Activated naive CD4-positive, alpha-beta T cell treated with Interleukin-2 at 50 U/mL for 16 hours (primary cell): ENCODE measurements at regions not wholly inside any gene's neighbourhood (a gene's known extent, or its start where the extent isn't known, plus 50 kb on each side); places are given as distances from the start of the nearest gene placed in this dataset.
"Not testable (repeated sequence)": the region's sequence is repeated elsewhere in the genome, so short reads cannot be mapped to it uniquely, and the experiment has no call there.

Source experiments
- DNase-seq: peaks from one replicate; pipeline ENCODE4 v3.0.0-alpha.2; 2020

DNA sequence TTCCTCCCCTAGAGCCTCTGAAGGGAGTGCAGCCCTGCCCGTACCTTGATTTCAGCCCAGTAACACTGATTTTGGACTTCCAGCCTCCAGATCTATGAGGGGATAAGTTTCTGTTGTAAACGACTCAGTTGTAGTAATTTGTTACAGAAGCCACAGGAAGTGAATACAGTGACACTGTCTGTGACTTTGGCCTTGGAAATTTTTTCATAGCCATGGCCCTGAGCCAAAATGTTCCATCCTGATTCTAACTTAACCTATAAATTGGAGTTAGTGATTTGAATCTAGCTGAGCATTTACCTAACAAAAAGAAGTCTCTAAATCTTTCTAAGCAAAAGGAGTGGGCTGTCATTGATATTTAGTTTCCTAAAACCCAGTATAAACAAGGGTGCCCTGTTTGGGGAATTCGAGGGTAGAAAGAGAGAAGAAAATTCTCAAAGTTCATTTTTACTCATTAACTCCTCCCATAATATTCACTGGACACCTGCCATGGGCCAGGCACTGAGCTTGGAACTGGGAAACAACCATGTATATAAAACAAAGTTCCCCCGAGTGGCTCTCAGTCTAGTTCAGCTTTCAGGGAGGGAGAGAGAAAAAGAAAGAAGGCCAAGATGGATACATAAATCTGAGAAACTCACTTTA, 162.3 kb downstream of the SKIDA1 start:
- no peak for DNase-seq

GRCh38 chr10:21359202-21359601, 166.3 kb downstream of the SKIDA1 start:
- DNase-seq = no peak

GRCh38 chr10:21355591-21356011, 169.9 kb downstream of the SKIDA1 start:
- DNase-seq = no peak

- DNase-seq = no peak
Measured at GRCh38 chr10:21352886-21353285, 172.6 kb downstream of the SKIDA1 start.

- DNase-seq = not testable (repeated sequence)
Measured at GRCh38 chr10:21351594-21351993, 173.9 kb downstream of the SKIDA1 start.

DNA sequence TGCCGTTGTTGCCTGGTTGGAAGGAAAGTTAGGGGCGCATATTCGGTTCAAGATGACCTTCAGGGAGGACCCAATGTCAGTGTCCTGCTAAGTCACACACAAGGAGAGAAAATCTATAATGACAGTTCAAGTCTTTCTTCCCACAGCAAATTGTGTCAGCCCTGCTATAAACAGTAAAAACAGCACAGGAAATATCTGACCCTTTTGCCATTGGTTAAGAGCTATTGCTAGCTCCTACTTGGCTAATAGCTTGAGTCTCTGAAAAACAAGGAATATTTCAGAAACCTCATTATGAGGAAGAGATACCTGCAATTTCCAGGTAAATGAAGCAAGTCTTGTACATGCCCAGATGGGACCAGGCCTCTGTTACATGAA, 175.6 kb downstream of the SKIDA1 start:
- no peak for DNase-seq

- DNase-seq = no peak
Measured at GRCh38 chr10:21347785-21348170, 177.7 kb downstream of the SKIDA1 start.

DNA sequence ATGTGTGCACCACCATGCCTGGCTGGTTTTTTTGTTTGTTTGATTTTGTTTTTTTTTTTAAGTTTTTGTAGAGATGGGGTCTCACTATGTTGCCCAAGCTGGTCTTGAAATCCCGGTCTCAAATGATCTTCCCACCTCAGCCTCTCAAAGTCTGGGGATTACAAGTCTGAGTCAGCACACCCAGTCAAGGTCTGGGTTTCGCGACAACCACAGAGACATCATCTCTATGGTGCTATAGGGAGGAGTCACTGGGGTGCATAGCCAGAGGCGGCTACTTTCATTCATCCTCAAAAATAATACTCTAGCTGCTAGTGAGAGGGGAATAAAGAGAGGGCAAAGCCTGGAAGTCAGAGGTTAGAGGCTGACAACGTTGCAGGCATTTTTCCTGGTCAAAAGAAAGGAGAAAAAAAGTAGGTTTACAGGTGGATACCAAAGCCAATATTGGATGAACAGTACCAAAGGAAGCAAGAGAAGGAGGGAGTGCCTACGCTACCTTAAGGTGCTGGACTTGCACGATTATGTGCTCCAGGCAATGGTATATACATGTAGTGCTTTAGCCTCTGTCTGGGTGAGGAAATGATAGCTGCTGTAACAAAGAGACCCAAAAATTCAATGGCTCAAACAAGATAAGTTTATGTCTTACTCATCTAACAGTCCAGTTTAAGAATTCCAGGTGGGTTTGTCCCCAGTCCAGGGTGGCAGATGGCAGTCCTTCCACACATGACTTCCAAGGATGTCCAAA, 178.3 kb downstream of the SKIDA1 start:
- DNase-seq = no peak

DNA sequence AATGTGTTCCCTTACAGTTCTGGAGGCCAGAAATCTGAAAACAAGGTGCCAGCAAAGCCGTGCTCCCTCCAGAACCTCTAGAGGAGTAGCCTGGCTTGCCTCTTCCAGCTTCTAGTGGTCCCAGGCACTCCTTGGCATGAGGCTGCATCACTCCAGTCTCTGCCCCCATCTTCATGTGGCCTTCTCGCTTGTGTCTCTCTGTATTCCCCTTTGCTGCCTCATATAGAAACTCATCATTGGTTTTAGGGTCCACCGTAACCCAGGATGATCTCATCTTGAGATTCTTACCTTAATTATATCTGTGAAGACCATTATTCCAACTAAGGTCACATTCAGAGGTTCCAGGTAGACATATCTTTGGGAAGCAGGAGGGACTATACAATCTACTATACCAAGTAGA, 182.4 kb downstream of the SKIDA1 start:
- no peak for DNase-seq

- not testable (repeated sequence) for DNase-seq
Measured at GRCh38 chr10:21342499-21342898, 183.0 kb downstream of the SKIDA1 start.

- DNase-seq = no peak
Measured at GRCh38 chr10:21340331-21340730, 185.2 kb downstream of the SKIDA1 start.

DNA sequence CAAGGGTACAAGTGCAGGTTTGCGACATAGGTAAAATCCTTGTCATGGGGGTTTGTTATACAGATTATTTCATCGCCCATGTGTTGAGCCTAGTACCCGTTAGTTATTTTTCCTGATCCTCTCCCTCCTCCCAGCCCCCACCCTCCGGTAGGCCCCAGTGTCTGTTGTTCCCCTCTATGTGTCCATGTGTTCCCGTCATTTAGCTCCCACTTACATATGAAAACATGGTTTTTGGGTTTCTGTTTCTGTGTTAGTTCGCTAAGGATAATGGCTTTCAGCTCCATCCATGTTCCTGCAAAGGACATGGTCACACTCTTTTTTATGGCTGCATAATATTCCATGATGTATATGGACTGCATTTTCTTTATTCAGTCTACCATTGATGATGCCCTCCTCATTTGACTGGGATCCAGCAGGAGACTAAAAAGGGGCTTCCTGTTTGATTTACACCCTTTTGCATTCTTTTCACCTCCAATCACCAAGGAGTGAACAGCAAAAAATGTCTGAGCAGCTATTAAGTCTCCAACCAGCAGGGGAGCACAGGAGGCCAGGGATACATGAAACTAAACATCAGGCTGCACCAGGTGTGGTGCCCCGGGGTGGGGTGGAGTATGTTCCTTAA, 188.2 kb downstream of the SKIDA1 start:
- no peak for DNase-seq

- no peak for DNase-seq
Measured at GRCh38 chr10:21336476-21337170, 188.9 kb downstream of the SKIDA1 start.

- DNase-seq = no peak
Measured at GRCh38 chr10:21334891-21335696, 190.4 kb downstream of the SKIDA1 start.

GRCh38 chr10:21330628-21331020, 194.9 kb downstream of the SKIDA1 start:
- no peak for DNase-seq

DNA sequence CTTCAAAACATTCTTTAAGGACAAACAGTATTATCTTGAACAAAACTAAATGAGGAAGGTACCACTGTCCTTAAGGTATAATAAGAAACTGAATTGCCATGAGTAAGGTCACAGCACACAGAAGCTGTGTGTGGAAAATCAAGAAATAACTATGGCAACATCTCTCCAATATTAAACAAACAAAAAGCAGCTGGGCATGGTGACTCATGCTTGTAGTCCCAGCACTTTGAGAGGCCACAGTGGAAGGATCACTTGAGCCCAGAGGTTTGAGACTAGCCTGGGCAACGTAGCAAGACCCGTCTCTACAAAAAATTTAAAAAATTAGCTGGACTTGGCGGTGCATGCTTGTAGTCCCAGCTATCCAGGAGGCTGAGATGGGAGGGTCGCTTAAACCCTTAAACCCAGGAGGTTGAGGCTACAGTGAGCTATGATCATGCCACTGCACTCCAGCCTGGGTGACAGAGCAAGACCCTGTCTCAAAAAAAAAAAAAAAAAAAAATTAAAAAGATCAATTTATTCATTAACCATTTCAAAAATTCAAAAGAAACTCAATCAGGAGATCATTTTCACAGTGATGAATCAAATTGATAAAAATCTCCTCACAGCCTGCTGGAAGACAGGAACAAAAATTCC, 195.4 kb downstream of the SKIDA1 start:
- DNase-seq = no peak

- DNase-seq = no peak
Measured at GRCh38 chr10:21327289-21327993, 198.0 kb downstream of the SKIDA1 start.

- DNase-seq = no peak
Measured at GRCh38 chr10:21326594-21327288, 198.7 kb downstream of the SKIDA1 start.

- DNase-seq = no peak
Measured at GRCh38 chr10:21318540-21319167, 206.8 kb downstream of the SKIDA1 start.

DNA sequence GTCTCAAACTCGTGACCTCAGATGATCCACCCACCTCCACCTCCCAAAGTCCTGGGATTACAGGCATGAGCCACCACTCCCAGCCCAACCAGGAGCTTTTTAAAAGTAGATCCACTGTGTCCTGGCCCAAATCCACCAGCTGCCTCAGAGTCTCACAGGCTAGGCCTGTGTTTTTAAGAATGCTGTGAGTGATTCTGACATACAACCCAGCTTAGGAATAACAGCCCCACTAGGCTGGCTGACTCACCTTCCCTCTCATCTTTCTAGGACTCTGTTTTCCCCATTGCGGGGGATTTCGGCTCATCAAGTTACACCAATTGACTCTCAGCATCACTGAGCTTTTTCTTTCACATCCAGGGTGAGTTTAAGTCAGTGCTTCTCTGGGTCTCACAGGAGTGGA, 207.6 kb downstream of the SKIDA1 start:
- DNase-seq = no peak
